WI38 (cell line): ENCODE measurements at regions not wholly inside any gene's neighbourhood (a gene's known extent, or its start where the extent isn't known, plus 50 kb on each side); places are given as distances from the start of the nearest gene placed in this dataset.

Experiments used
- H3K4me3 ChIP-seq: 2 replicates; pipeline ENCODE4 v1.5.1; 2011; ENCODE audit warnings: low read depth, mild to moderate bottlenecking, control low read depth, low read length
- CTCF ChIP-seq: IDR thresholded peaks from 2 replicates; pipeline ENCODE4 v1.5.1; 2012; ENCODE audit warnings: low read depth, mild to moderate bottlenecking, control low read depth, low read length

DNA sequence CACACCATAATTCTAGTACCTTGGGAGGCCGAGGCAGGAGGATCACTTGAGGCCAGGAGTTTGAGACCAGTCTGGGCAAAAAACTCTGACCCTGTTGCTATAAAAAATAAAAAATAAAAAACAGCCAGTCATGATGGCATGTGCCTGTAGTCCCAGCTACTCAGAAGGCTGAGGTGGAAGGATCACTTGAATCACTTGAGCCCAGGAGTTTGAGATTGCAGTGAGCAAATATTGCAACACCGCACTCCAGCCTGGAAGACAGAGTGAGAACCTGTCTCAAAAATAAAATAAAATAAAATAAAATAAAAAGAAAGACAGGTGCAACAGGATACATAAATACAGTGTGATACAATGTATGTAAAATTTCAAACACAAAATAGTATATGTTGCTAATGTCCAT lies 154.5 kb downstream of the OTOR start:
- H3K4me3 ChIP-seq, result no peak overlapping the region

GRCh38 chr20:16904751-16905150 lies 156.6 kb downstream of the OTOR start:
- no peak for TF ChIP-seq CTCF
- no peak overlapping the region for H3K4me3 ChIP-seq

More for the DNA sequence above, 154.5 kb downstream of the OTOR start:
- no peak for TF ChIP-seq CTCF

GRCh38 chr20:16914277-16914676 lies 166.1 kb downstream of the OTOR start:
- no peak for TF ChIP-seq CTCF
- H3K4me3 ChIP-seq, result no peak overlapping the region

DNA sequence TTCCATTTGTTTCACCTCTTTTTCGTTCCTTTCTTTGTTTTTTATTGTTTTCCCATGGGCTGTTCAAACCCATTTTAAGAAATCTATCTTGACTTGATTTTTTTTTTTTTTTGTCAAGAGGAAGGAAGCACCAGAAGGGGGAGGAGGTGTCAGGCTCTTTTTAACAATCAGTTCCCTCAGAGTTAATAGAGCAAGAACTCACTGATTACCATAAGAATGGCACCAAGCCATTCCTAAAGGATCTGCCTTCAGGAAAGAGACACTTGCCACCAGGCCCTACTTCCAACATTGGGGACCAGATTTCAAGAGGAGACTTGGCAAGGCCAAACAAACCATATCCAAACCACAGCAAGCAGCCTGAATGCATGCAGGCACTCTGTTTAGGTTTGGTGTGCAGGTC lies 168.0 kb downstream of the OTOR start:
- no peak for TF ChIP-seq CTCF
- no peak overlapping the region for H3K4me3 ChIP-seq

DNA sequence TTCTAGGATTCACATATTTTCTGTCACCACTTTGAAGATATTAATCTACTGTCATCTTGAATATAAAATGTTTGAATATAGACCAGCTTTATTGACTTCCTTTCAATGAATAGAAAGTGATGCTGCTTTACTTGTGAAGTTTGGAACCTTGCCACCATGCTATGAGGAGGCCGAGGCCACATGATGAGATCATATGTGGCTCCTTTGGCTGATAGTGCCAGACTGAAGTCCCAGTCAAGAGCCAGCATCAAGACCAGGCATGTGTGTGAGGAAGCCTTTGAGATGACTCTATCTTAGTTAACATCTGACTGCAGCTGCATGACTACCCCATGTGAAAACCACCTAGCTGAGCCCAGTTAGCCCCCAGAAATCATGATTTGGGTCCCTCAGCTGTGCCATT lies 169.5 kb downstream of the OTOR start:
- H3K4me3 ChIP-seq, result no peak overlapping the region
- no peak for TF ChIP-seq CTCF

GRCh38 chr20:16918366-16918765 lies 170.2 kb downstream of the OTOR start:
- no peak overlapping the region for H3K4me3 ChIP-seq
- TF ChIP-seq CTCF, result no peak

GRCh38 chr20:16919841-16920240 lies 171.7 kb downstream of the OTOR start:
- TF ChIP-seq CTCF, result no peak
- H3K4me3 ChIP-seq, result no peak overlapping the region
